Effector memory CD8-positive, alpha-beta T cell (primary cell): ENCODE measurements at regions not wholly inside any gene's neighbourhood (a gene's known extent, or its start where the extent isn't known, plus 50 kb on each side); places are given as distances from the start of the nearest gene placed in this dataset.

Source experiments
- ATAC-seq: fragments of 150-1000 bp; cut with Tn5 transposase; replicated peaks from 2 replicates; pipeline ENCODE4 v1.10.0; 2021; ENCODE audit warnings: mild to moderate bottlenecking, moderate library complexity
- DNase-seq, 3 experiments: peaks; one replicate each; pipeline ENCODE4 v3.0.0; 2021
- H3K27ac Mint-ChIP-seq, 2 donors: one replicate each; pipeline ENCODE4 v1.8.0; 2022; ENCODE audit warnings: mild to moderate bottlenecking in 2 of 2, mixed read lengths in 2 of 2, moderate library complexity in 2 of 2
- H3K27me3 Mint-ChIP-seq, 2 donors: one replicate each; pipeline ENCODE4 v1.8.0; 2022; ENCODE audit warnings: mixed read lengths in 2 of 2
- H3K36me3 Mint-ChIP-seq: one replicate; pipeline ENCODE4 v1.8.0; 2022; ENCODE audit warnings: mild to moderate bottlenecking, moderate library complexity, mixed read lengths; ENCODE audit not compliant: insufficient read depth
- H3K4me1 Mint-ChIP-seq, 2 donors: one replicate each; pipeline ENCODE4 v1.8.0; 2022; ENCODE audit warnings: low read depth in 2 of 2, mixed read lengths in 2 of 2
- H3K4me3 Mint-ChIP-seq, 2 donors: one replicate each; pipeline ENCODE4 v1.8.0; 2022; ENCODE audit warnings: mild to moderate bottlenecking in 2 of 2, mixed read lengths in 2 of 2, moderate library complexity in 2 of 2
- H3K9me3 Mint-ChIP-seq, 2 donors: one replicate each; pipeline ENCODE4 v1.8.0; 2022; ENCODE audit warnings: mixed read lengths in 2 of 2

GRCh38 chr5:88144219-88145001, 124.2 kb downstream of the TMEM161B start:
- DNase-seq (no peak), ATAC-seq (no peak)
- H3K27ac Mint-ChIP-seq: no peak overlapping the region
- peaks cover 15 to 24% of the 10 kb centered on the region in 2 donors for H3K27me3 Mint-ChIP-seq
- no peak overlapping the region for H3K4me3 Mint-ChIP-seq
- peaks cover 5% of the 10 kb centered on the region for H3K36me3 Mint-ChIP-seq
- no peaks in the 10 kb centered on the region for H3K9me3 Mint-ChIP-seq
- peaks cover 9 to 21% of the 10 kb centered on the region in 2 donors for H3K4me1 Mint-ChIP-seq

GRCh38 chr5:88143693-88144218, 124.9 kb downstream of the TMEM161B start:
- Mint-ChIP-seq H3K4me1 (peaks cover 9 to 21% of the 10 kb centered on the region in 2 donors), H3K27ac (no peak overlapping the region), H3K36me3 (peaks cover 5% of the 10 kb centered on the region), H3K9me3 (no peaks in the 10 kb centered on the region), H3K4me3 (no peak overlapping the region), H3K27me3 (peaks cover 15 to 24% of the 10 kb centered on the region in 2 donors)
- no peak for ATAC-seq
- no peak for DNase-seq

GRCh38 chr5:88142886-88143692, 125.6 kb downstream of the TMEM161B start:
- ATAC-seq (no peak), DNase-seq (no peak)
- H3K4me3 Mint-ChIP-seq: no peak overlapping the region
- H3K27me3 Mint-ChIP-seq: peaks cover 11 to 22% of the 10 kb centered on the region in 2 donors
- peaks cover 9 to 21% of the 10 kb centered on the region in 2 donors for H3K4me1 Mint-ChIP-seq
- H3K36me3 Mint-ChIP-seq: peaks cover 5% of the 10 kb centered on the region
- H3K27ac Mint-ChIP-seq: no peak overlapping the region
- H3K9me3 Mint-ChIP-seq: no peaks in the 10 kb centered on the region

GRCh38 chr5:88142636-88142885, 126.1 kb downstream of the TMEM161B start:
- Mint-ChIP-seq H3K4me3 (no peak overlapping the region), H3K27me3 (peaks cover 6 to 17% of the 10 kb centered on the region in 2 donors), H3K27ac (no peak overlapping the region), H3K4me1 (peaks cover 9 to 21% of the 10 kb centered on the region in 2 donors), H3K9me3 (no peaks in the 10 kb centered on the region), H3K36me3 (peaks cover 5% of the 10 kb centered on the region)
- DNase-seq (no peak), ATAC-seq (no peak)

- H3K4me1 Mint-ChIP-seq: peaks cover 9 to 21% of the 10 kb centered on the region in 2 donors
- no peak overlapping the region for H3K27ac Mint-ChIP-seq
- peak; percentile 89 for ATAC-seq
- no peak overlapping the region for H3K4me3 Mint-ChIP-seq
- peaks cover 0 to 11% of the 10 kb centered on the region in 2 donors for H3K27me3 Mint-ChIP-seq
- no peaks in the 10 kb centered on the region for H3K9me3 Mint-ChIP-seq
- peaks cover 5% of the 10 kb centered on the region for H3K36me3 Mint-ChIP-seq
- DNase-seq: peak; percentile 84 to 91 (median 86)
Measured at GRCh38 chr5:88140856-88141752, 127.5 kb downstream of the TMEM161B start.

- DNase-seq (no peak), ATAC-seq (no peak)
- no peak overlapping the region for H3K4me3 Mint-ChIP-seq
Measured at GRCh38 chr5:88140396-88140855, 128.2 kb downstream of the TMEM161B start.

GRCh38 chr5:88130211-88130815, 138.3 kb downstream of the TMEM161B start:
- H3K36me3 Mint-ChIP-seq: no peaks in the 10 kb centered on the region
- no peak overlapping the region for H3K4me3 Mint-ChIP-seq
- no peak for ATAC-seq
- no peaks in the 10 kb centered on the region for H3K4me1 Mint-ChIP-seq
- no peak for DNase-seq
- peaks cover 13 to 27% of the 10 kb centered on the region in 2 donors for H3K27me3 Mint-ChIP-seq
- peaks cover 0 to 1% of the 10 kb centered on the region in 2 donors for H3K9me3 Mint-ChIP-seq
- no peak overlapping the region for H3K27ac Mint-ChIP-seq

More at GRCh38 chr5:88140396-88140855, 128.2 kb downstream of the TMEM161B start:
- H3K9me3 Mint-ChIP-seq: no peaks in the 10 kb centered on the region
- peaks cover 5% of the 10 kb centered on the region for H3K36me3 Mint-ChIP-seq
- H3K4me1 Mint-ChIP-seq: peaks cover 8 to 17% of the 10 kb centered on the region in 2 donors
- no peak overlapping the region for H3K27ac Mint-ChIP-seq
- peaks cover 0 to 5% of the 10 kb centered on the region in 2 donors for H3K27me3 Mint-ChIP-seq

GRCh38 chr5:88128813-88129212, 139.8 kb downstream of the TMEM161B start:
- no peak overlapping the region for H3K27ac Mint-ChIP-seq
- peaks cover 4 to 7% of the 10 kb centered on the region in 2 donors for H3K9me3 Mint-ChIP-seq
- H3K36me3 Mint-ChIP-seq: no peaks in the 10 kb centered on the region
- H3K4me1 Mint-ChIP-seq: no peaks in the 10 kb centered on the region
- H3K4me3 Mint-ChIP-seq: no peak overlapping the region
- ATAC-seq (no peak), DNase-seq (no peak)
- H3K27me3 Mint-ChIP-seq: peaks cover 13 to 27% of the 10 kb centered on the region in 2 donors

- Mint-ChIP-seq H3K27me3 (peaks cover 59 to 76% of the 10 kb centered on the region in 2 donors), H3K9me3 (peaks cover 1 to 6% of the 10 kb centered on the region in 2 donors)
- ATAC-seq: no peak
Measured at GRCh38 chr5:88119535-88120125, 149.0 kb downstream of the TMEM161B start.

GRCh38 chr5:88118179-88118578, 150.5 kb downstream of the TMEM161B start:
- Mint-ChIP-seq H3K27ac (no peak overlapping the region), H3K9me3 (peaks cover 0 to 1% of the 10 kb centered on the region in 2 donors), H3K4me1 (no peaks in the 10 kb centered on the region), H3K27me3 (peaks cover 56 to 73% of the 10 kb centered on the region in 2 donors), H3K4me3 (no peak overlapping the region), H3K36me3 (no peaks in the 10 kb centered on the region)
- no peak for DNase-seq
- no peak for ATAC-seq

More at GRCh38 chr5:88119535-88120125, 149.0 kb downstream of the TMEM161B start:
- H3K36me3 Mint-ChIP-seq: no peaks in the 10 kb centered on the region
- H3K27ac Mint-ChIP-seq: no peak overlapping the region
- H3K4me3 Mint-ChIP-seq: no peak overlapping the region
- no peak for DNase-seq
- no peaks in the 10 kb centered on the region for H3K4me1 Mint-ChIP-seq

- no peaks in the 10 kb centered on the region for H3K36me3 Mint-ChIP-seq
Measured at GRCh38 chr5:88117546-88117945, 151.1 kb downstream of the TMEM161B start.

GRCh38 chr5:88116396-88116795, 152.2 kb downstream of the TMEM161B start:
- Mint-ChIP-seq H3K27me3 (peaks cover 38 to 56% of the 10 kb centered on the region in 2 donors), H3K9me3 (peaks cover 0 to 1% of the 10 kb centered on the region in 2 donors), H3K36me3 (no peaks in the 10 kb centered on the region), H3K4me3 (no peak overlapping the region), H3K27ac (no peak overlapping the region), H3K4me1 (no peaks in the 10 kb centered on the region)
- ATAC-seq: no peak
- DNase-seq: no peak

More at GRCh38 chr5:88117546-88117945, 151.1 kb downstream of the TMEM161B start:
- peaks cover 49 to 67% of the 10 kb centered on the region in 2 donors for H3K27me3 Mint-ChIP-seq
- H3K27ac Mint-ChIP-seq: no peak overlapping the region
- H3K4me1 Mint-ChIP-seq: no peaks in the 10 kb centered on the region
- H3K4me3 Mint-ChIP-seq: no peak overlapping the region
- ATAC-seq: no peak
- no peak for DNase-seq
- peaks cover 0 to 1% of the 10 kb centered on the region in 2 donors for H3K9me3 Mint-ChIP-seq
